GM23338 (cell line): ENCODE measurements at regions not wholly inside any gene's neighbourhood (a gene's known extent, or its start where the extent isn't known, plus 50 kb on each side); places are given as distances from the start of the nearest gene placed in this dataset.
"Not testable (repeated sequence)": the region's sequence is repeated elsewhere in the genome, so short reads cannot be mapped to it uniquely, and the experiment has no call there.

ENCODE experiments used
- CREB1 ChIP-seq: fragments of 250-450 bp; sonication (Bioruptor Pico); IDR thresholded peaks from 2 replicates; pipeline ENCODE4 v1.5.0; 2020; ENCODE audit warnings: low read depth, mild to moderate bottlenecking, moderate library complexity
- CTCF ChIP-seq, 2 experiments: fragments of 200-600 bp in 1 of 2; sonication (generic) in 1 of 2; conservative IDR thresholded peaks; 2 replicates each; pipeline versions ENCODE4 v1.5.1 to v1.6.1; 2016 to 2017; ENCODE audit warnings: antibody characterized with exemption in 2 of 2, low read depth in 2 of 2, mild to moderate bottlenecking in 2 of 2, moderate library complexity in 1 of 2
- EZH2 ChIP-seq: fragments of 200-600 bp; sonication (generic); IDR thresholded peaks from one replicate; pipeline ENCODE4 v1.8.0; 2017; ENCODE audit warnings: antibody characterized with exemption, mild to moderate bottlenecking, low read depth; ENCODE audit not compliant: unreplicated experiment
- JUNB ChIP-seq: IDR thresholded peaks from one replicate; pipeline ENCODE4 v1.6.1; 2016; ENCODE audit warnings: antibody characterized with exemption; ENCODE audit not compliant: unreplicated experiment
- POLR2AphosphoS5 ChIP-seq: IDR thresholded peaks from 2 replicates; pipeline ENCODE4 v1.6.1; 2016; ENCODE audit warnings: antibody characterized with exemption, low read depth
- ZNF331 ChIP-seq: fragments of 250-450 bp; sonication (Bioruptor Pico); IDR thresholded peaks from 2 replicates; pipeline ENCODE4 v1.5.0; 2020; ENCODE audit warnings: low read depth, mild to moderate bottlenecking, moderate library complexity
- TF ChIP-seq, protein P1 (sequence below): IDR thresholded peaks from one replicate; pipeline ENCODE4 v1.6.1; 2018; ENCODE audit warnings: antibody characterized with exemption; ENCODE audit not compliant: unreplicated experiment

DNA sequence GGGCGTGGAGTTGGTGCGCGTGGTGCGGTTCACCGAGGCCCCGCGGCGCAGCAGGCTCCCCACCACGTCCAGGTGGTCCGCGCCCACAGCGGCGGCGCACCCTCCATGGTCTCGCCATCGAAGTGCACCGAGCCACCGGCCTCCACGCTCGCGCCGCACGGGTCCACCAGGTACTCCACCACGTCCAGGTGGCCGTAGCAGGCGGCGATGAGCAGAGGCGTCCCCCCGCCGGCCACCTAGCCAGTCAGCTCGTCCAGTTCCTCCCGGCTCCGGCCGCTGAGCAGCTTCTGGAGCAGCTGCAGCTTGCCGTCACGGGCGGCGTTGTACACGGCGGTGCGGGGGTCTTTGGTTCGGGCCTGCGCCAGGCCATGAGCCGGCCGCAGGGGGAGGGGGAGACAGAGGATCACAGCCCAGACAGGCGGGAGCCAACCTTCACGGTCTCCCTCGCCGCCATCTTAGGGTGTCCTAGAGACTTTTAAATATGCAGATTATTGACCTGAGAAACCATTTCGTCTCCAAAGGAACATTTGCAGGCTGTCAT, 149.8 kb downstream of the POTEC start:
- not testable (repeated sequence) for TF ChIP-seq POLR2AphosphoS5; JUNB; CREB1 (CRISPR knock-in tag); CTCF (conservative IDR thresholded peaks at IDR 0.05; ENCODE audit: low read depth in 2 of 2); EZH2; ZNF331 (CRISPR knock-in tag)
- TF ChIP-seq, protein P1, sequence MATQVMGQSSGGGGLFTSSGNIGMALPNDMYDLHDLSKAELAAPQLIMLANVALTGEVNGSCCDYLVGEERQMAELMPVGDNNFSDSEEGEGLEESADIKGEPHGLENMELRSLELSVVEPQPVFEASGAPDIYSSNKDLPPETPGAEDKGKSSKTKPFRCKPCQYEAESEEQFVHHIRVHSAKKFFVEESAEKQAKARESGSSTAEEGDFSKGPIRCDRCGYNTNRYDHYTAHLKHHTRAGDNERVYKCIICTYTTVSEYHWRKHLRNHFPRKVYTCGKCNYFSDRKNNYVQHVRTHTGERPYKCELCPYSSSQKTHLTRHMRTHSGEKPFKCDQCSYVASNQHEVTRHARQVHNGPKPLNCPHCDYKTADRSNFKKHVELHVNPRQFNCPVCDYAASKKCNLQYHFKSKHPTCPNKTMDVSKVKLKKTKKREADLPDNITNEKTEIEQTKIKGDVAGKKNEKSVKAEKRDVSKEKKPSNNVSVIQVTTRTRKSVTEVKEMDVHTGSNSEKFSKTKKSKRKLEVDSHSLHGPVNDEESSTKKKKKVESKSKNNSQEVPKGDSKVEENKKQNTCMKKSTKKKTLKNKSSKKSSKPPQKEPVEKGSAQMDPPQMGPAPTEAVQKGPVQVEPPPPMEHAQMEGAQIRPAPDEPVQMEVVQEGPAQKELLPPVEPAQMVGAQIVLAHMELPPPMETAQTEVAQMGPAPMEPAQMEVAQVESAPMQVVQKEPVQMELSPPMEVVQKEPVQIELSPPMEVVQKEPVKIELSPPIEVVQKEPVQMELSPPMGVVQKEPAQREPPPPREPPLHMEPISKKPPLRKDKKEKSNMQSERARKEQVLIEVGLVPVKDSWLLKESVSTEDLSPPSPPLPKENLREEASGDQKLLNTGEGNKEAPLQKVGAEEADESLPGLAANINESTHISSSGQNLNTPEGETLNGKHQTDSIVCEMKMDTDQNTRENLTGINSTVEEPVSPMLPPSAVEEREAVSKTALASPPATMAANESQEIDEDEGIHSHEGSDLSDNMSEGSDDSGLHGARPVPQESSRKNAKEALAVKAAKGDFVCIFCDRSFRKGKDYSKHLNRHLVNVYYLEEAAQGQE: not testable (repeated sequence)
